HepG2 (cell line): ENCODE measurements at regions not wholly inside any gene's neighbourhood (a gene's known extent, or its start where the extent isn't known, plus 50 kb on each side); places are given as distances from the start of the nearest gene placed in this dataset.

Source experiments
- ATAC-seq: fragments of 200-7000 bp; cut with Tn5 transposase; 3 replicates; pipeline ENCODE4 v1.9.1; 2020; ENCODE audit warnings: mild to moderate bottlenecking, moderate library complexity
- BruUV-seq: library from RNA; stranded (reverse); fragments of 400-500 nt; replicated peaks from 2 replicates; lab custom pipeline; 2021; lab: Mats Ljungman, UMichigan
- CTCF ChIA-PET: fragments of 300-600 bp; formaldehyde crosslinking; extraction: SDS; loops from one replicate; lab custom pipeline; 2021; ENCODE audit warnings: low total read pairs, inconsistent platforms, low intra/inter-chr PET ratio; lab: Yijun Ruan, JAX
- POLR2A ChIA-PET: fragments of 350-600 bp; sonication (Branson Sonifier 250); formaldehyde crosslinking; loops from one replicate; lab custom pipeline; 2020; ENCODE audit warnings: antibody characterized with exemption, inconsistent platforms; lab: Yijun Ruan, JAX
- DNase-seq: peaks from one replicate; pipeline ENCODE4 v3.0.0-alpha.2; 2015; ENCODE audit warnings: low spot score
- FAIRE-seq: peaks from 3 replicates; lab custom pipeline; 2011; peaks lifted over from hg19 to GRCh38; lab: Jason Lieb, UNC
- H2AFZ ChIP-seq: one replicate; pipeline ENCODE4 v1.6.1; 2011; ENCODE audit warnings: low read length, inconsistent platforms
- H3K27ac ChIP-seq: fragments of 300-600 bp; 3 replicates; pipeline ENCODE4 v1.8.0; 2011; ENCODE audit warnings: mixed run types, mild to moderate bottlenecking, mixed read lengths, low read length, inconsistent platforms; ENCODE audit not compliant: insufficient read depth; ENCODE audit errors: extremely low read length
- H3K27me3 ChIP-seq, 2 experiments: fragments of 200-600 bp in 1 of 2; 2 replicates in 1 of 2; 3 replicates in 1 of 2; pipeline versions ENCODE4 v1.6.0 to v1.8.0; 2011; ENCODE audit warnings: low read length in 2 of 2, mild to moderate bottlenecking in 2 of 2, moderate library complexity in 2 of 2, inconsistent platforms in 1 of 2; ENCODE audit not compliant: insufficient read depth in 2 of 2, control insufficient read depth in 1 of 2
- H3K36me3 ChIP-seq, 2 experiments: fragments of 200-600 bp in 1 of 2; replicated peaks in 1 of 2; 2 replicates in 1 of 2; 3 replicates in 1 of 2; pipeline versions ENCODE4 v1.5.1 to v1.8.0; 2011; ENCODE audit warnings: low read length in 2 of 2, inconsistent platforms in 1 of 2; ENCODE audit not compliant: insufficient read depth in 2 of 2, control insufficient read depth in 1 of 2
- H3K4me1 ChIP-seq: 2 replicates; pipeline ENCODE4 v1.5.1; 2012; ENCODE audit warnings: low read length, inconsistent platforms; ENCODE audit not compliant: insufficient read depth
- H3K4me2 ChIP-seq: 2 replicates; pipeline ENCODE4 v1.6.0; 2011; ENCODE audit warnings: low read depth, low read length, inconsistent platforms
- H3K4me3 ChIP-seq, 3 experiments: fragments of 200-600 bp in 1 of 3; sonication (generic), shearing (Covaris generic) in 1 of 3; replicated peaks in 1 of 3; 2 replicates each; pipeline ENCODE4 v1.5.1; 2011 to 2016; ENCODE audit warnings: low read length in 3 of 3, inconsistent platforms in 2 of 3, low read depth in 2 of 3, mild to moderate bottlenecking in 2 of 3, control low read depth in 1 of 3, mixed read lengths in 1 of 3; ENCODE audit not compliant: insufficient read depth in 1 of 3
- H3K79me2 ChIP-seq: one replicate; pipeline ENCODE4 v1.6.1; 2011; ENCODE audit warnings: low read length, inconsistent platforms; ENCODE audit not compliant: insufficient read depth
- H3K9ac ChIP-seq: 2 replicates; pipeline ENCODE4 v1.6.0; 2011; ENCODE audit warnings: mild to moderate bottlenecking, low read depth, low read length, inconsistent platforms; ENCODE audit not compliant: insufficient read depth
- H3K9me3 ChIP-seq: 2 replicates; pipeline ENCODE4 v1.5.1; 2012; ENCODE audit warnings: mild to moderate bottlenecking, low read length
- H4K20me1 ChIP-seq: 2 replicates; pipeline ENCODE4 v1.6.0; 2011; ENCODE audit warnings: inconsistent platforms, mild to moderate bottlenecking, low read length, moderate library complexity; ENCODE audit not compliant: insufficient read depth
- ARHGAP35 ChIP-seq: sonication (generic); formaldehyde crosslinking; IDR thresholded peaks from 2 replicates; pipeline ENCODE4 v1.9.0; 2022; ENCODE audit warnings: mild to moderate bottlenecking, inconsistent platforms, moderate library complexity, missing genetic modification reagents, borderline replicate concordance
- SCMH1 ChIP-seq: sonication (generic); formaldehyde crosslinking; IDR thresholded peaks from 2 replicates; pipeline ENCODE4 v1.9.0; 2021; ENCODE audit warnings: missing genetic modification reagents, mild to moderate bottlenecking, borderline replicate concordance
- ZNF251 ChIP-seq: sonication (generic); formaldehyde crosslinking; IDR thresholded peaks from 2 replicates; pipeline ENCODE4 v1.9.0; 2021; ENCODE audit warnings: mild to moderate bottlenecking, missing genetic modification reagents
- WGBS: methylation state at CpG from one replicate; pipeline ENCODE4 v1.1.6; 2017; ENCODE audit warnings: low lambda C conversion rate; 5-methylcytosine and 5-hydroxymethylcytosine counted together
- in situ Hi-C: cut with HindIII; loops from 2 replicates; pipeline ENCODE4 v1.10.0; 2017; ENCODE audit warnings: low pct_unique_long_range_greater_than_20kb; ENCODE audit not compliant: extremely low pct_ligation_motif_present
- intact Hi-C: fragments of 100-400 bp; cut with micrococcal nuclease; formaldehyde crosslinking; loops from one replicate; pipeline ENCODE4 v1.10.0; 2022; ENCODE audit not compliant: unreplicated experiment

DNA sequence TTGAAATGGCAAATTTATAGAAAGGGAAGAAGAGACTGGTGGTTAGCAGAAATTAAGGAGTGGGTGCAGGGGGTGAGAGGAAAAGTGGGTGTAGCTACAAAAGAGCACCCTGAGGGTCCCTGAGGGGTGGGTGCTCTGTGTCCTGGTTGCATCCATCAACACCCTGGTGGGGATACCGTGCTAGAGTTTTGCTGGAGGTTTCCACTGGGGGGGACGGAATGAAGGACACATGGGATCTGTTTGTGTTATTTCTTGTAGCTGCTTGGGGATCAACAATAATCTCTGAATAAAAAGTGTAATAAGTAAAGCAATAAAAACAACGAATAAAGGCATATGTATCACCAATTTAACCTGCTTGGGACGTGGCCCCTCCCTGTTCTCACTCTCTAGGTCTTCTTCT lies 175.3 kb downstream of the KIF26A start:
- no peak overlapping the region for H3K27ac ChIP-seq
- peaks cover 10 to 18% of the 10 kb centered on the region in 2 experiments for H3K27me3 ChIP-seq
- DNase-seq (no peak), FAIRE-seq (no peak), ATAC-seq (no peak)
- H3K4me2 ChIP-seq, result no peak overlapping the region
- BruUV-seq, result no TSS peak
- no peak overlapping the region for H3K4me3 ChIP-seq
- H3K9ac ChIP-seq, result no peak overlapping the region
- intact Hi-C loops, result no loop called here
- 0% methylated on average over 4 of the region's 4 CpGs for WGBS
- H3K79me2 ChIP-seq, result no peaks in the 10 kb centered on the region
- TF ChIP-seq SCMH1 (CRISPR knock-in tag), result no peak
- no peak for TF ChIP-seq ZNF251 (CRISPR knock-in tag)
- in situ Hi-C loops, result no loop called here
- H3K36me3 ChIP-seq, result no peaks in the 10 kb centered on the region
- H3K9me3 ChIP-seq, result no peaks in the 10 kb centered on the region
- ChIA-PET CTCF (no interaction called here), POLR2A (no interaction called here)
- no peak overlapping the region for H2AFZ ChIP-seq
- no peaks in the 10 kb centered on the region for H3K4me1 ChIP-seq
- no peaks in the 10 kb centered on the region for H4K20me1 ChIP-seq

GRCh38 chr14:104314251-104314941 lies 176.0 kb downstream of the KIF26A start:
- H2AFZ ChIP-seq, result no peak overlapping the region
- no peaks in the 10 kb centered on the region for H4K20me1 ChIP-seq
- ChIA-PET CTCF (no interaction called here), POLR2A (no interaction called here)
- FAIRE-seq (no peak), DNase-seq (no peak), ATAC-seq (no peak)
- H3K9me3 ChIP-seq, result no peaks in the 10 kb centered on the region
- 5% methylated on average over 4 of the region's 19 CpGs for WGBS
- no TSS peak for BruUV-seq
- no peak overlapping the region for H3K27ac ChIP-seq
- H3K27me3 ChIP-seq, result peaks cover 10 to 25% of the 10 kb centered on the region in 2 experiments; a peak in 4 of 5 replicates
- H3K79me2 ChIP-seq, result no peaks in the 10 kb centered on the region
- no peaks in the 10 kb centered on the region for H3K4me1 ChIP-seq
- no peaks in the 10 kb centered on the region for H3K36me3 ChIP-seq
- no peak for TF ChIP-seq ARHGAP35 (CRISPR knock-in tag)
- H3K4me2 ChIP-seq, result no peak overlapping the region
- in situ Hi-C loops (no loop called here), intact Hi-C loops (no loop called here)
- no peak overlapping the region for H3K9ac ChIP-seq
- no peak overlapping the region for H3K4me3 ChIP-seq
